Endothelial cell of umbilical vein (primary cell): ENCODE measurements at regions not wholly inside any gene's neighbourhood (a gene's known extent, or its start where the extent isn't known, plus 50 kb on each side); places are given as distances from the start of the nearest gene placed in this dataset.

Source experiments
- EZH2 ChIP-seq: IDR thresholded peaks from 2 replicates; pipeline ENCODE4 v1.6.1; 2012; ENCODE audit warnings: borderline replicate concordance, low read depth, mild to moderate bottlenecking, moderate library complexity, low read length, inconsistent platforms; ENCODE audit not compliant: severe bottlenecking
- FOS ChIP-seq: IDR thresholded peaks from 2 replicates; pipeline ENCODE4 v1.6.1; 2011; ENCODE audit warnings: mild to moderate bottlenecking, low read length, moderate library complexity, borderline replicate concordance; ENCODE audit not compliant: insufficient read depth
- JUN ChIP-seq: IDR thresholded peaks from 2 replicates; pipeline ENCODE4 v1.6.1; 2011; ENCODE audit warnings: borderline replicate concordance, low read depth; ENCODE audit not compliant: insufficient read length, insufficient read depth
- MYC ChIP-seq: IDR thresholded peaks from one replicate; pipeline ENCODE4 v1.6.1; 2011; ENCODE audit warnings: mild to moderate bottlenecking, low read depth, low read length
- POLR2A ChIP-seq: IDR thresholded peaks from 2 replicates; pipeline ENCODE4 v1.6.1; 2012; ENCODE audit warnings: low read depth, mild to moderate bottlenecking, control low read depth, low read length
- POLR2AphosphoS5 ChIP-seq: IDR thresholded peaks from 2 replicates; pipeline ENCODE4 v1.6.1; 2012; ENCODE audit warnings: low read depth, mild to moderate bottlenecking, control low read depth, low read length, moderate library complexity; ENCODE audit not compliant: insufficient read depth
- TF ChIP-seq, protein P1 (sequence below), 2 donors: IDR thresholded peaks; 1 replicate in 1 of 2; 2 replicates in 1 of 2; pipeline ENCODE4 v1.5.1; 2011; ENCODE audit warnings: low read length in 2 of 2, mild to moderate bottlenecking in 2 of 2, moderate library complexity in 2 of 2, control low read depth in 1 of 2, inconsistent platforms in 1 of 2, low read depth in 1 of 2; ENCODE audit not compliant: insufficient read depth in 1 of 2; ENCODE audit errors: extremely low read depth in 1 of 2
- TF ChIP-seq, protein P2 (sequence below): IDR thresholded peaks from 2 replicates; pipeline ENCODE4 v1.6.1; 2011; ENCODE audit not compliant: insufficient read depth, insufficient read length

DNA sequence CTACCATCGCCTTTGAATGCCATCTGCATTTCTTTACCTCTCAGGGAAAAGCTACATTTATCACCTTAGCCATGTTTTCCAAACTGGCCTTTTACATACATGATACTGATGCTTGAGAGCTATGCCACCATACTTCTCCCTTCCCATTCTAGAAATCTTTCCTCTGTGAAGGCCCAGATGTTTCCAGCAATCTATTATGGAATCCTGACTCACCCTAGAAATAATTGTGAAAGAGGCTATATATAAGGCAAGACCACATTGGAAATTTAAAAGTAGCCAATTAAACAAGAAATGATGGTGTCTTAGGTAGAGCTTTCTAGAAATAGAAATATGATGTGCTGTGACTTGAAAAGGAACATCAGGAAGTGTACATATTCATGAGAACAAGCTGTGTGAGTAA lies 389.7 kb downstream of the INHBA start:
- TF ChIP-seq, protein P1, sequence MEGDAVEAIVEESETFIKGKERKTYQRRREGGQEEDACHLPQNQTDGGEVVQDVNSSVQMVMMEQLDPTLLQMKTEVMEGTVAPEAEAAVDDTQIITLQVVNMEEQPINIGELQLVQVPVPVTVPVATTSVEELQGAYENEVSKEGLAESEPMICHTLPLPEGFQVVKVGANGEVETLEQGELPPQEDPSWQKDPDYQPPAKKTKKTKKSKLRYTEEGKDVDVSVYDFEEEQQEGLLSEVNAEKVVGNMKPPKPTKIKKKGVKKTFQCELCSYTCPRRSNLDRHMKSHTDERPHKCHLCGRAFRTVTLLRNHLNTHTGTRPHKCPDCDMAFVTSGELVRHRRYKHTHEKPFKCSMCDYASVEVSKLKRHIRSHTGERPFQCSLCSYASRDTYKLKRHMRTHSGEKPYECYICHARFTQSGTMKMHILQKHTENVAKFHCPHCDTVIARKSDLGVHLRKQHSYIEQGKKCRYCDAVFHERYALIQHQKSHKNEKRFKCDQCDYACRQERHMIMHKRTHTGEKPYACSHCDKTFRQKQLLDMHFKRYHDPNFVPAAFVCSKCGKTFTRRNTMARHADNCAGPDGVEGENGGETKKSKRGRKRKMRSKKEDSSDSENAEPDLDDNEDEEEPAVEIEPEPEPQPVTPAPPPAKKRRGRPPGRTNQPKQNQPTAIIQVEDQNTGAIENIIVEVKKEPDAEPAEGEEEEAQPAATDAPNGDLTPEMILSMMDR (IDR thresholded peaks at IDR 0.05; ENCODE audit: extremely low read depth in 1 of 2, insufficient read depth in 1 of 2, low read depth in 1 of 2, low read length in 2 of 2) = no peak
- TF ChIP-seq POLR2A (no peak), EZH2 (no peak), POLR2AphosphoS5 (no peak), MYC (no peak), FOS (no peak), JUN (no peak)
- TF ChIP-seq, protein P2, sequence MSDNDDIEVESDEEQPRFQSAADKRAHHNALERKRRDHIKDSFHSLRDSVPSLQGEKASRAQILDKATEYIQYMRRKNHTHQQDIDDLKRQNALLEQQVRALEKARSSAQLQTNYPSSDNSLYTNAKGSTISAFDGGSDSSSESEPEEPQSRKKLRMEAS = no peak
